HepG2 (cell line): ENCODE measurements at regions not wholly inside any gene's neighbourhood (a gene's known extent, or its start where the extent isn't known, plus 50 kb on each side); places are given as distances from the start of the nearest gene placed in this dataset.

ENCODE experiments used
- RAD21 ChIP-seq: fragments of 450-650 bp; formaldehyde crosslinking; IDR thresholded peaks from 2 replicates; pipeline ENCODE4 v1.5.0; 2020; ENCODE audit warnings: mild to moderate bottlenecking
- ZBTB21 ChIP-seq: sonication (generic); formaldehyde crosslinking; IDR thresholded peaks from 2 replicates; pipeline ENCODE4 v1.4.0; 2020; ENCODE audit warnings: missing genetic modification reagents
- ZNF572 ChIP-seq: sonication (generic); formaldehyde crosslinking; IDR thresholded peaks from 2 replicates; pipeline ENCODE4 v1.5.1; 2020; ENCODE audit warnings: mild to moderate bottlenecking, missing genetic modification reagents
- ZNF781 ChIP-seq: sonication (generic); formaldehyde crosslinking; IDR thresholded peaks from 2 replicates; pipeline ENCODE4 v1.5.1; 2020; ENCODE audit warnings: borderline replicate concordance, mild to moderate bottlenecking, missing genetic modification reagents; ENCODE audit errors: not compliant biosample characterization

GRCh38 chr2:60659026-60659425, 97.0 kb upstream of the PAPOLG start:
- TF ChIP-seq ZNF781 (CRISPR knock-in tag) (no peak), RAD21 (CRISPR knock-in tag) (no peak), ZBTB21 (no peak), ZNF572 (no peak)
